IMR-90 (cell line): ENCODE measurements at regions not wholly inside any gene's neighbourhood (a gene's known extent, or its start where the extent isn't known, plus 50 kb on each side); places are given as distances from the start of the nearest gene placed in this dataset.

Experiments
- ATAC-seq: fragments of 200-7000 bp; cut with Tn5 transposase; 2 replicates; pipeline ENCODE4 v1.9.1; 2020; ENCODE audit warnings: low read depth, mild to moderate bottlenecking, moderate library complexity
- BruUV-seq: library from RNA; stranded (reverse); fragments of 400-500 nt; replicated peaks from 2 replicates; lab custom pipeline; 2021; lab: Mats Ljungman, UMichigan
- CTCF ChIA-PET: fragments of 300-600 bp; formaldehyde crosslinking; extraction: SDS; loops from one replicate; lab custom pipeline; 2021; ENCODE audit warnings: antibody characterized with exemption; lab: Yijun Ruan, JAX
- POLR2A ChIA-PET: fragments of 300-600 bp; sonication (Branson Sonifier 250); formaldehyde crosslinking; loops from one replicate; lab custom pipeline; 2022; ENCODE audit warnings: antibody characterized with exemption; ENCODE audit not compliant: unreplicated experiment; lab: Charles Lee
- DNase-seq: peaks from one replicate; pipeline ENCODE4 v3.0.0; 2013
- H2AFZ ChIP-seq: replicated peaks from 2 replicates; pipeline ENCODE3; 2013; ENCODE audit warnings: low read length, mild to moderate bottlenecking; ENCODE audit not compliant: poor library complexity
- H2AK5ac ChIP-seq: 2 replicates; pipeline ENCODE4 v1.6.1; 2013; ENCODE audit warnings: low read depth, low read length, inconsistent platforms
- H2AK9ac ChIP-seq: replicated peaks from 2 replicates; pipeline ENCODE3; 2013; ENCODE audit warnings: mild to moderate bottlenecking, low read depth, low read length, moderate library complexity; ENCODE audit not compliant: poor library complexity
- H2BK120ac ChIP-seq: 2 replicates; pipeline ENCODE4 v1.6.1; 2013; ENCODE audit warnings: low read depth, low read length, inconsistent platforms
- H2BK15ac ChIP-seq: 3 replicates; pipeline ENCODE4 v1.6.1; 2013; ENCODE audit warnings: low read depth, low read length, inconsistent platforms
- H2BK20ac ChIP-seq: 2 replicates; pipeline ENCODE4 v1.6.1; 2013; ENCODE audit warnings: low read depth, mild to moderate bottlenecking, inconsistent platforms, low read length, moderate library complexity
- H2BK5ac ChIP-seq: 2 replicates; pipeline ENCODE4 v1.6.1; 2013; ENCODE audit warnings: mild to moderate bottlenecking, low read depth, low read length, inconsistent platforms; ENCODE audit not compliant: poor library complexity, severe bottlenecking
- H3K14ac ChIP-seq: replicated peaks from 2 replicates; pipeline ENCODE4 v1.6.1; 2013; ENCODE audit warnings: low read depth, low read length, inconsistent platforms
- H3K18ac ChIP-seq: 2 replicates; pipeline ENCODE4 v1.6.1; 2013; ENCODE audit warnings: low read depth, low read length, control low read depth
- H3K23ac ChIP-seq: 2 replicates; pipeline ENCODE4 v1.6.1; 2013; ENCODE audit warnings: low read depth, low read length, inconsistent platforms
- H3K27ac ChIP-seq: 2 replicates; pipeline ENCODE4 v1.5.1; 2013; ENCODE audit warnings: mild to moderate bottlenecking, control low read depth, low read length; ENCODE audit not compliant: insufficient read depth
- H3K27me3 ChIP-seq: 2 replicates; pipeline ENCODE4 v1.6.1; 2013; ENCODE audit warnings: low read length; ENCODE audit not compliant: control insufficient read depth, insufficient read depth
- H3K36me3 ChIP-seq: 2 replicates; pipeline ENCODE4 v1.6.1; 2013; ENCODE audit warnings: low read length, mixed read lengths; ENCODE audit not compliant: control insufficient read depth, insufficient read depth
- H3K4ac ChIP-seq: 2 replicates; pipeline ENCODE4 v1.6.1; 2013; ENCODE audit warnings: low read depth, low read length, inconsistent platforms
- H3K4me1 ChIP-seq: 2 replicates; pipeline ENCODE4 v1.6.1; 2013; ENCODE audit warnings: low read length, mixed read lengths; ENCODE audit not compliant: control insufficient read depth, insufficient read depth
- H3K4me2 ChIP-seq: 2 replicates; pipeline ENCODE4 v1.6.1; 2013; ENCODE audit warnings: low read depth, mild to moderate bottlenecking, control low read depth, low read length, moderate library complexity
- H3K4me3 ChIP-seq: 2 replicates; pipeline ENCODE4 v1.5.1; 2013; ENCODE audit warnings: low read depth, mild to moderate bottlenecking, control low read depth, low read length, moderate library complexity; ENCODE audit not compliant: insufficient read depth
- H3K56ac ChIP-seq: 2 replicates; pipeline ENCODE4 v1.6.1; 2013; ENCODE audit warnings: low read length, inconsistent platforms; ENCODE audit not compliant: insufficient read depth; ENCODE audit errors: extremely low read depth
- H3K79me1 ChIP-seq, 2 experiments: 2 replicates each; pipeline ENCODE4 v1.6.1; 2013; ENCODE audit warnings: low read length in 2 of 2, inconsistent platforms in 1 of 2, low read depth in 1 of 2
- H3K9ac ChIP-seq: 2 replicates; pipeline ENCODE4 v1.6.1; 2013; ENCODE audit warnings: low read depth, low read length, control low read depth
- H3K9me1 ChIP-seq: 2 replicates; pipeline ENCODE4 v1.6.1; 2013; ENCODE audit warnings: low read length, inconsistent platforms; ENCODE audit not compliant: insufficient read depth
- H3K9me3 ChIP-seq: 2 replicates; pipeline ENCODE4 v1.6.1; 2013; ENCODE audit warnings: low read length; ENCODE audit not compliant: control insufficient read depth, insufficient read depth
- H4K20me1 ChIP-seq: 2 replicates; pipeline ENCODE4 v1.6.1; 2013; ENCODE audit warnings: low read length, inconsistent platforms; ENCODE audit not compliant: insufficient read depth
- H4K5ac ChIP-seq: 2 replicates; pipeline ENCODE4 v1.6.1; 2013; ENCODE audit warnings: mild to moderate bottlenecking, low read depth, low read length, control low read depth
- H4K8ac ChIP-seq, 2 experiments: 2 replicates each; pipeline ENCODE4 v1.6.1; 2013; ENCODE audit warnings: low read depth in 2 of 2, low read length in 2 of 2, control low read depth in 1 of 2, inconsistent platforms in 1 of 2
- H4K91ac ChIP-seq: 2 replicates; pipeline ENCODE4 v1.6.1; 2013; ENCODE audit warnings: low read depth, low read length, inconsistent platforms; ENCODE audit not compliant: insufficient read depth
- BHLHE40 ChIP-seq: fragments of 150-350 bp; IDR thresholded peaks from 2 replicates; pipeline ENCODE4 v1.6.1; 2016; ENCODE audit warnings: mild to moderate bottlenecking, low read depth, low read length
- CEBPB ChIP-seq: IDR thresholded peaks from 2 replicates; pipeline ENCODE4 v1.6.1; 2012; ENCODE audit warnings: low read depth, low read length, improper control_type of control experiment
- CHD1 ChIP-seq: IDR thresholded peaks from 2 replicates; pipeline ENCODE4 v1.6.1; 2012; ENCODE audit warnings: low read depth, low read length, improper control_type of control experiment
- ELK1 ChIP-seq: fragments of 150-350 bp; IDR thresholded peaks from 2 replicates; pipeline ENCODE4 v1.6.1; 2016; ENCODE audit warnings: low read depth, mild to moderate bottlenecking, low read length, moderate library complexity, borderline replicate concordance
- FOS ChIP-seq: fragments of 150-350 bp; IDR thresholded peaks from 2 replicates; pipeline ENCODE4 v1.6.1; 2016; ENCODE audit warnings: low read depth, low read length
- MAFK ChIP-seq: IDR thresholded peaks from 2 replicates; pipeline ENCODE4 v1.6.1; 2012; ENCODE audit warnings: low read depth, low read length, improper control_type of control experiment
- MAZ ChIP-seq: IDR thresholded peaks from 2 replicates; pipeline ENCODE4 v1.6.1; 2012; ENCODE audit warnings: low read depth, mild to moderate bottlenecking, low read length, improper control_type of control experiment, moderate library complexity, borderline replicate concordance
- MXI1 ChIP-seq: IDR thresholded peaks from 2 replicates; pipeline ENCODE4 v1.6.1; 2012; ENCODE audit warnings: low read depth, mild to moderate bottlenecking, low read length, moderate library complexity, borderline replicate concordance
- NFE2L2 ChIP-seq: fragments of 150-350 bp; IDR thresholded peaks from 2 replicates; pipeline ENCODE4 v1.6.1; 2016; ENCODE audit warnings: low read depth, mild to moderate bottlenecking, low read length
- POLR2A ChIP-seq: IDR thresholded peaks from 2 replicates; pipeline ENCODE4 v1.6.1; 2012; ENCODE audit warnings: mild to moderate bottlenecking, low read depth, low read length
- RAD21 ChIP-seq: IDR thresholded peaks from 2 replicates; pipeline ENCODE4 v1.6.1; 2012; ENCODE audit warnings: low read length, improper control_type of control experiment
- RCOR1 ChIP-seq: IDR thresholded peaks from 2 replicates; pipeline ENCODE4 v1.6.1; 2012; ENCODE audit warnings: mild to moderate bottlenecking, low read length, improper control_type of control experiment; ENCODE audit not compliant: insufficient replicate concordance
- RFX5 ChIP-seq: IDR thresholded peaks from 2 replicates; pipeline ENCODE4 v1.8.0; 2012; ENCODE audit warnings: low read depth, mild to moderate bottlenecking, low read length, moderate library complexity
- SMC3 ChIP-seq: fragments of 150-350 bp; IDR thresholded peaks from 2 replicates; pipeline ENCODE4 v1.6.1; 2016; ENCODE audit warnings: low read depth, mild to moderate bottlenecking, antibody characterized with exemption, low read length, moderate library complexity
- WGBS, 2 experiments: methylation state at CpG; one replicate each; pipeline versions ENCODE4 v1.1.5 to v1.1.7; 2013; ENCODE audit warnings: missing lambda C conversion rate in 2 of 2; ENCODE audit not compliant: insufficient read length in 1 of 2; ENCODE audit errors: extremely low coverage in 2 of 2; 5-methylcytosine and 5-hydroxymethylcytosine counted together
- dilution Hi-C: fragments of 300-500 bp; cut with HindIII; formaldehyde crosslinking; loops from one replicate; pipeline ENCODE4 v1.14.3; 2018; ENCODE audit warnings: low sequenced_read_pairs; ENCODE audit not compliant: unreplicated experiment
- in situ Hi-C: fragments of 300-500 bp; cut with MboI; formaldehyde crosslinking; loops from 3 replicates; pipeline ENCODE4 v1.14.3; 2019; ENCODE audit warnings: low sequenced_read_pairs, inconsistent platforms, mixed read lengths
- intact Hi-C: fragments of 100-400 bp; cut with micrococcal nuclease; formaldehyde crosslinking; loops from 2 replicates; pipeline ENCODE4 v1.10.0; 2022
- TF ChIP-seq, protein P1 (sequence below): conservative IDR thresholded peaks from 2 replicates; pipeline ENCODE4 v1.5.1; 2012; ENCODE audit warnings: mild to moderate bottlenecking, low read depth, low read length, improper control_type of control experiment

- Histone ChIP-seq H3K9ac (no peak overlapping the region), H3K4ac (no peak overlapping the region), H3K14ac (no peak overlapping the region), H3K36me3 (no peaks in the 10 kb centered on the region), H2BK20ac (no peak overlapping the region), H4K91ac (no peak overlapping the region), H2BK120ac (no peak overlapping the region), H3K27me3 (no peaks in the 10 kb centered on the region), H3K9me3 (peaks cover 11% of the 10 kb centered on the region; the same call in 1 of the 2 replicates), H2AK9ac (no peak overlapping the region), H3K18ac (no peak overlapping the region), H4K5ac (no peak overlapping the region), H3K23ac (no peak overlapping the region), H3K79me1 (no peaks in the 10 kb centered on the region), H2BK15ac (no peak overlapping the region), H3K4me3 (no peak overlapping the region), H3K4me2 (no peak overlapping the region), H2AK5ac (no peak overlapping the region), H3K56ac (no peak overlapping the region), H3K27ac (no peak overlapping the region), H4K8ac (no peak overlapping the region), H4K20me1 (no peaks in the 10 kb centered on the region), H3K4me1 (no peaks in the 10 kb centered on the region), H3K9me1 (no peaks in the 10 kb centered on the region), H2AFZ (no peak overlapping the region), H2BK5ac (no peak overlapping the region)
- CTCF ChIA-PET, result no interaction called here
- WGBS, 2 experiments, result no CpG with 5 or more reads among the region's 2 CpGs
- no peak for TF ChIP-seq CEBPB
- TF ChIP-seq MAZ, result no peak
- no peak for TF ChIP-seq FOS
- no peak for TF ChIP-seq BHLHE40
- TF ChIP-seq, protein P1, sequence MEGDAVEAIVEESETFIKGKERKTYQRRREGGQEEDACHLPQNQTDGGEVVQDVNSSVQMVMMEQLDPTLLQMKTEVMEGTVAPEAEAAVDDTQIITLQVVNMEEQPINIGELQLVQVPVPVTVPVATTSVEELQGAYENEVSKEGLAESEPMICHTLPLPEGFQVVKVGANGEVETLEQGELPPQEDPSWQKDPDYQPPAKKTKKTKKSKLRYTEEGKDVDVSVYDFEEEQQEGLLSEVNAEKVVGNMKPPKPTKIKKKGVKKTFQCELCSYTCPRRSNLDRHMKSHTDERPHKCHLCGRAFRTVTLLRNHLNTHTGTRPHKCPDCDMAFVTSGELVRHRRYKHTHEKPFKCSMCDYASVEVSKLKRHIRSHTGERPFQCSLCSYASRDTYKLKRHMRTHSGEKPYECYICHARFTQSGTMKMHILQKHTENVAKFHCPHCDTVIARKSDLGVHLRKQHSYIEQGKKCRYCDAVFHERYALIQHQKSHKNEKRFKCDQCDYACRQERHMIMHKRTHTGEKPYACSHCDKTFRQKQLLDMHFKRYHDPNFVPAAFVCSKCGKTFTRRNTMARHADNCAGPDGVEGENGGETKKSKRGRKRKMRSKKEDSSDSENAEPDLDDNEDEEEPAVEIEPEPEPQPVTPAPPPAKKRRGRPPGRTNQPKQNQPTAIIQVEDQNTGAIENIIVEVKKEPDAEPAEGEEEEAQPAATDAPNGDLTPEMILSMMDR, result no peak
- TF ChIP-seq MAFK, result no peak
- TF ChIP-seq MXI1, result no peak
- TF ChIP-seq CHD1, result no peak
- no peak for TF ChIP-seq POLR2A
- TF ChIP-seq RAD21, result no peak
- TF ChIP-seq RFX5, result no peak
- no peak for TF ChIP-seq NFE2L2
- TF ChIP-seq RCOR1, result no peak
- TF ChIP-seq ELK1, result no peak
- TF ChIP-seq SMC3, result no peak
- BruUV-seq, result no TSS peak
- DNase-seq (no peak), ATAC-seq (no peak)
- POLR2A ChIA-PET, result no interaction called here
- in situ Hi-C loops, result no loop called here
- dilution Hi-C loops, result no loop called here
- intact Hi-C loops, result no loop called here
Measured at GRCh38 chr20:48158014-48158413, 372.7 kb upstream of the SULF2 start.
